Midbrain (tissue), 1 donor: ENCODE measurements at regions not wholly inside any gene's neighbourhood (a gene's known extent, or its start where the extent isn't known, plus 50 kb on each side); places are given as distances from the start of the nearest gene placed in this dataset.

Experiments
- DNase-seq: peaks from one replicate; lab custom pipeline; 2025; lab: John Stamatoyannopoulos, UW

DNA sequence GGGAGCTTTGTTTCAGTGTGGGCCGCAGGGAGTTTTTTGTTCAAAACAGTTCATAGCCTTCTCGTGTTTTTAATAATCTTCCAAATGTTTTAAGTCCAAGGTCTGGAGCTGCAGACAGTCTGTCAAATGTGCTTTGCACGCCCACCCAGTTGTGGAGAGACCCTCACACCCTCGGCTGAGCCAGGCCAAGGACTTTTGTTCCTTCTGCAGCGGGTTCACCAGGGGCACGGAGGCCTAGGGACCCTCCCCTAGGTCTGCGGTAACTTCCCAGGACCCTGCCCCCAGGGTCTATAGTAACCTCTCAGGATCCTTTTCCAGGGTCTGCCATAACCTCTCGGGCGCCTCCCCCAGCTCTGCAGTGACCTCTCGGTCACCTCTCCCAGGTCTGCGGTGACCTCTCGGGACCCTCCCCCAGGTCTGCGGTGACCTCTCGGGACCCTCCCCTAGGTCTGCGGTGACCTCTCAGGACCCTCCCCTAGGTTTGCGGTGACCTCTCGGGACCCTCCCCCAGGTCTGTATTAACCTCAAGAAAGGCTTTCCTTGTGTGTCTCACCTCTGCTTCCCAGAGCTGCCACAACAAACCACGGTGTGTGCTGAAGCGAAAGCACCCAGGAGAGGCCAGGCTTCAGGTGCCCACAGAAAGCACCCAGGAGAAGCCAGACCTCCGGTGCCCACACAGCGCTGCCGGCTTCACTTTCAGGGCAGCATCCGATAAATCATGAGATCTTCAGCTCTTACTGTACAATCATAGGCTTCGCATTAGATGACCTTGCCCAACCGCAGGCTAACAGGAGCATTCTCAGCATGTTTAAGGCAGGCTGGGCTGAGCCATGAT is 301.9 kb upstream of the SALL3 start:
- DNase-seq, result no peak

DNA sequence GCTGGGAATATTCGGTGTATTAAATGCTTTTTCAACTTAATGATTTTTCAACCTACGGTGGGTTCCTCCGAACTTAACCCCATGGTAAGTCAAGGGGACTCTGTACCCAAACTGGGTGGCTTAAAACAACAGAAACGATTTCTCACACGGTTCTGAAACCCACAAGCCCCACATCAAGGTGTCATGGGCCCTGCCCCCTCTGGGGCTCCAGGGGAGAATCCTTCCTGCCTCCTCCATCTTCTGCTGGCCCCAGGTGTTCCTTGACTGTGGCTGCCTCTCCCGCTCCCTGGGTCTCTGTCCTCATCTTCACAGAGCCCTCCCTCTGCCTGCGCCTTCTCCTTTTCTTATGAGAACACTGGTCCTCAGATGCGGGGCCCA is 301.3 kb upstream of the SALL3 start:
- no peak for DNase-seq

DNA sequence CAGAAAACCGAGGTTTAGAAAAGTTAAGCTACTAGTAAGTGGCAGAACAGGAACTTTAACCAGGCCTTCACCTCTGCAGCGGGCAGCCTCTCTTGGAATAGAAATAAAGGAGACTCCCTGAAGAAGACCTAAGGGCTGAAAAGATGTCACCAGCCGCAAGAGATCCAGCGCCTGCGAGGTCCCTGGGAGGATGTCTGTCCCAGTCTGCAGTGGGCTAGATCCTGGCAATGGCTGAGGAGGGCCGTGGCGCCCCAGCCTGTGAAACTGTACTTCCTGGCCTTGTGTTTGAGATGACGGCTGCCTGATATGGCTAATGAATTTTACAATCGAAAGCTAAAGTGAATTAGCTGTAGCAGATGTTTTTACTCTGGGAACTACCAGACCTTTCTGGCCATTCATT is 300.6 kb upstream of the SALL3 start:
- DNase-seq, result no peak

DNA sequence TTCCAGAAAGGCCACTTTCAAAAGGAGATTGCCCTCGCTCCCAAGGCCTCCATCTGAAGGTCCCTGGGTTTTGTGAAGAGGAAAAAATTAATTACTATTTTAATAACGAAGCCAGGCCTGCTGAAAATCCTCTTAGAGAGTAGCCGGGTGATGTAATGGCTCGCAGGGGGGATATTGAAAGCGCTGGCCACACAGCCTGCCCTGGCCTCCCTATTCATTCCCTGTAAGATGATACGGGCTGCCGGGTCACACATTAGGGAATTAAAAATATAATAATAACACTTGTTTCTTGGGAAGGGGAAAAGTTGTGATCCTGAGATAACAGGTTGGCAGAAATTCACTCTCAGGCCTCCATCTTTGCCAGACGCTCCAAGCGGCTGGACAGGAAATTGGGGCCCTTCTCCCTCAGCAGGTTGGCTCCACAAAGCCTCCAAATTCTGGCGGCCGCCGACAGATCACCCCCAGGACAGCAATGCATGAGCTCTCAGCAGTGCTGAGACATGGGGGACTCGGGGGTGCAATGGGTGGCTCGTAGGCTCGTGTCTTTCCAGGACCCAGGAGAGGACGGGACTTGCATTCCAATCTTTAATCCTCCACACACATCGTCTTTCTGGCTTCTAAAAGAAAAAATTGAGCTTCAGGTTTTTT is 299.9 kb upstream of the SALL3 start:
- DNase-seq, result no peak

DNA sequence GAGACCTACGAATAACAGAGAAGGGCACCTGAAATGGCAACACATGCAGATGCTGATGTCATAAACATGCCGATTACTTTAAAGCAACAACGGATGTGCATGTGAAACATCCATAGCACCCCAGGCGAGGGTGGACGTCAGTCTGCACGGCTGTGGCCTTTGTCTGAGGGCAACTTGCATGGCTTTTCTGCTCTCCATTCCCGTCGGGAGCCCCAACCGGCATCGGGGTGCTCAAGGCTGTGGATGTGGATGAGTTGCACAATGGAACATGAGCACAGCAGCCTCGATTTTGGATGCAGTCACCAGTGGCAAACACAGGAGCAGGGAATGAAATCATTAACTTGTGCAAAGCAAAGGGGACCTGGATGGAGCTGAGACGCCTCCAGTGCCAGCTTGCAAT is 298.2 kb upstream of the SALL3 start:
- no peak for DNase-seq

DNA sequence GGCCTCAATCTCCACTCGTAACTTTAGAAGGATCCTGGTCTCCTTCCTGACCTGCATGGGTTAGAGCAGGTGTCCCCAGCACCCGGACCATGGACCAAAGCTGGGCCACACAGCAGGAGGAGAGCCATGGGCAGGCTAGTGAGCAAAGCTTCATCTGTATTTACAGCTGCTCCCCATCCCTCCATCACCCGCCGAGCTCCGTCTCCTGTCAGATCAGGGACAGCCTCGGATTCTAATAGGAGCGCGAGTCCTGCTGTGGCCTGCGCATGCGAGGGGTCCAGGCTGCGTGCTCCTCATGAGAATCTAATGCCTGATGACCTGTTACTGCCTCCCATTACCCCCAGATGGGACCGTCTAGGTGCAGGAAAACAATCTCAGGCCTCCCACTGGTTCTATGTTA is 297.7 kb upstream of the SALL3 start:
- no peak for DNase-seq

DNA sequence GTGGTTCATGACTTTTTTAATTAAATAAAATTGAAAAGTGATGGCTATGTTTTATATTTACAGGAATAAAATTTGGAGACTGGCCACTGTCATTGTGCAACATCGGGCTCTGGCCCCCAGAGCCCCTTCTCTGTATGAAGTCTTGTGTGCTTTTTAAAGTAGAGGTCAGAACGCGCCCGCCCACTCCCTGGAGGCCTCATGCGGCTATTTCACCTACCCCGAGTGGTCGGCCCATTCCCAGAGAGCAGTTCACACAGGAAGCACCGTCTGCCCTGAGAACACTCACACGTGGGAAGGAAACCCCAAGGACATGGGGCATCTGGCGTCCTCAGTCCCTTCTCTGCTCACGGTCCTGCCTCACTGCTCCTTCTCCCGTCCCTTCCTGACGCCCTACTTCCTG is 296.9 kb upstream of the SALL3 start:
- no peak for DNase-seq

DNA sequence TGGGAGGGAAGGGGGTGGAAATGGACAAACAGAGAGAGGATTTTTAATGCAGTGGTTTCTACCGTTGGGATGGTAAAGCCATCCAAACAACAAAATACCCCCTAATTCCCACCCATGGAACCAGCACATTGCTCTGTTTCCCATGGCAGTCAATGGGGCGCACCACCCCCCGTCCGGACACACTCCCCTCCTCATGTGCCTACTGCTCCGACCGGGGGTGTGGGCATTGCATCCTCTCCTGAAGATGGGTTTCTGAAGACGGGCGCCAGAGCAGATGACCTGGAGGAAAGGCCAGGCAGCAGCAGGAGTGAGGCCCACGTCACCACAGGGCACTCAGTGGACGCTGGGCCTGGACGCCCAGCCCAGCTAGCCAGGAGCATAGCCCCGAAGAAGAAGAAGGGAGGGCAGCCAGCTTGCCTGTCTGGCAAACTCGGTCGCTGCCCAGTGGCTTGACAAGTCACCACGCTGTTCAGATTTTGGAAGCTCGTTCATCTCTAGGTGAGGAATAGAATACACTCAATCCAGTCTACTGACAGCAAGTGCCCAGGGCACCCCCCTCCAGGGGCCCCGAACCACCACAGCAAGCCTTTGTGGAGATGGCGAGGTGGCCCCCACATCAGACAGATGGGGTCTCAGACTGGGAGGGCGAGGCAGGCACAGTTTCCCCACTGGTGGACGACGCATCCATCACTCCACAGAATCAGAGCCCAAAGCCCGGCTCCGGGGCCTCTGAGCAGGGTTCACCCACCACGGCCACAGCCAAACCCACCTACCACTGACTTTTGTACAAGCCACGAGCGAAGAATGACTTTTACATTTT is 296.2 kb upstream of the SALL3 start:
- DNase-seq, result no peak

DNA sequence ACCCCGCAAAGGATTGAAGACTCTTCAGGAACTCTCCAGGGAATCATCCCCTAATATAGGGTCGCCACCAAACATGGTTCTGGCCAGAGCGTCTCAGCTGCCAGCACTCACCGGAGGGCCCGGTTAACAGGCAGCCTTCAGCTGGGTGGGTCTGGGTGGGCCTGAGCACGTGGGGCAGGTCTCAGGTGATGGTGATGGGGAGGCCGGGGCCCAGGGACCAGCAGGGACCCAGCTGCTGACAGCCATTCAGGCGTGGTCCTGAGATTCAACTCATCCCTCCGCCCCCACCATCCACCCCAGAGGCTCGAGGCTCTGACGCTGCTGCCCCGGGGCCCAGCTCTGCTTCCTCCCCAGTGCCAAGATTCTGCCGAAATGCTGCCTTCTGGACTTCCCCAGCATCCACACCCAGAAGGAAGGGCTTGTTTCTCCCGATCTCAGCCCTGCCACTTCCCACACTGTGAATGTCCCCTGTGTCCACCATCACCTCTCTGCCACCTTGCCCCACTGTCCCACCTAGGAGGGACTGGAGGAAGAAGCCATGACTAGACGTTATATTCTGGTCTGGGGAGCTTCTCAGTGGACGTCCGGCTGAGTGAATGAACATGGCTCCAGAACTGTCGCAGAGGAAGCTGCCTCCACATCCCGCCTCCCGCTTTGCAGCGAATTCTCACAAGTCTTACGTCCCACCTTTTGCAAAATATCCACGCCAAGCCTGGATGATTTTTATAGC is 294.2 kb upstream of the SALL3 start:
- DNase-seq, result no peak

DNA sequence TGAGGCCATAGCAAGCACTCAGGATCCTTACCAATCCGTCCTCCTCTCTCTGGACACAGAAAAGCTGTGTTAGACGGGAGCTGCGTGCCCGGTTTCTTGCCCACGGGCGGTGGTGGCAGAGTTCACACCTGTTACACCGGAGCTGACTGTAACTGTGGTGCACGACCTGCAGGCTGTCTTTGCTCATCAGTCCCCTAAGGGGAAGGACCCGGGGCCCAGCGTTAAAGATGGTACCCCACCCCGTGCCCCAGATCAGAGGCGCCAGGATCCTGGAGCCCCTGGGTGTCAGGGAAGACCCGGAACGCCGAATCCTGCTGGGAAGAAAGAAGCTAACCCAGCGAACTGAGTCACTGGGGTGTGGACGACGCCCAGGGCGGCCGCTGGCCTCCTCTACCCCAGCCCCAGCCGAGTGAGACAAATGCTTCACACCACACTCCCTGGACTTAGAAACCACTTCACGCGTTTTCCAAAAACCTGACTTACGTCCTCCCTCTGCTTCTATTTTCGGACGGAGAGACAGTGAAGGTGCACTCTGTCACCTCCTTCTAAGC is 293.6 kb upstream of the SALL3 start:
- DNase-seq, result no peak

DNA sequence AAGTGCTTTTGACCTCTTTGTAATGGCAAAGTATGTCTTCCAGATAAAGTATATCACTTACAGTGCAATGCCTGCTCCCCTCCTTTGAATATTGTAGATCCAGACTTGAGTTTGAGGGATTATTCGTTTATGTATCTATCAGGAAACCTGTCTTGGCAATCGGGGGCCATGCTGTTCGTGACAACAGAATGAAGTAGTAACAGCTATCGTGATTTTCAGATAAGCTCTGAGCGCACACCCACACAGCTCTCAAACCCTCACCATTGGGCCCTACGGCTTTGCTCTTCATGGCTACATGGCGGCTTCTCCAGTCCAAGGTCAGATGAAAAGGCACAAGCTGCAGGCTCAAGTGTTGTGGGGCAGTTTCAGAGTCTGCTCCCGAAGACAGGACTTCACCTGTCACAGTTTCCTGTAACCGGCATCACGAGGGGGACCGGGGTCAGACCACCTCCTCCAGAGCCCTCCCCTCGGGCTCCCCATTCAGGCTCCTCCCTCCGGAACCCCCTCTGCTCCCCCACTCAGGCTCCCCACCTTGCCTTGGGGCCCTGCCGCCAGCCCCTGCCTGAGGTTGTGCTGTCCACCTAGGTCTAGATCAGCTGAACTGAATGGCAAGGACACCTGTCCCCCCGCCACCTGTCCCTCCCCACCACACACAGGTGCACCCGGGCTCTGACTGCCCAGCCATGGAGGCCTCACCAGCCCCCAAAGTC is 292.5 kb upstream of the SALL3 start:
- DNase-seq, result no peak

DNA sequence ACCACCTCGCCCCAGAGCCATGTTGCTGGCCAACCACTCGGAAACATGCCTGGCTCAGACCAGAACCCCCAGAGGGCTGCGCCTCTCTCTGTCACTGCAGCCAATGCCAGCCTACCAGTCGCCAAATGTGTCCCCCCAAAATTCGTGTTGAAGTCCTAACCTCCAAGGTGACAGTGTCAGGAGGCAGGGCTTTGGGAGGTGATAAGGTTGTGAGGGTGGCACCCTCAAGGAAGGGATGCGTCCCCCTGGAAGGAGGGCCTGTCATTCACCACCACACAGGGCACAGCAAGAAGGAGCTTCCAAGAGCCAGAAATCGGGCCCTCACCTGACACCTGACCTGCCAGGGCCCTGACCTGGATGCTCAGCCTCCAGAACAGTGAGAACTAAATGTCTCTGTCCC is 291.9 kb upstream of the SALL3 start:
- no peak for DNase-seq

DNA sequence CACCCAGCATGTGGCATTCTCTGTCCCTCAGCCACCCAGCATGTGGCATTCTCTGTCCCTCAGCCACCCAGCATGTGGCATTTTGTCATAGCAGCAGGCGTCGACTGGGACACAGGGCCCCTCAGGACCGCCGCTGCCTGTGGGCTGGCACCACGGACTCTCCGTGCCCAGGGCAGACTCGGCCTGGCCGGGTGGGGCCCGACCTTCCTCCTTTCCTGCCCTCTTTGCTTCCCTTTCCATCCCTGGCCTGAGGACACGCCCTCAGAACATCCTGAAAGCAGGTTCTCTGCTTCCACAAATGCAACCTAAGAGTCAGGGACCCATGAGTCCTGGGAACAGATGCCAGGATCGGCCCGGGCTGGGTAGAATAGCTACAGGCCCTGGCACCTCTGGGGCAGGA is 291.4 kb upstream of the SALL3 start:
- DNase-seq, result no peak

DNA sequence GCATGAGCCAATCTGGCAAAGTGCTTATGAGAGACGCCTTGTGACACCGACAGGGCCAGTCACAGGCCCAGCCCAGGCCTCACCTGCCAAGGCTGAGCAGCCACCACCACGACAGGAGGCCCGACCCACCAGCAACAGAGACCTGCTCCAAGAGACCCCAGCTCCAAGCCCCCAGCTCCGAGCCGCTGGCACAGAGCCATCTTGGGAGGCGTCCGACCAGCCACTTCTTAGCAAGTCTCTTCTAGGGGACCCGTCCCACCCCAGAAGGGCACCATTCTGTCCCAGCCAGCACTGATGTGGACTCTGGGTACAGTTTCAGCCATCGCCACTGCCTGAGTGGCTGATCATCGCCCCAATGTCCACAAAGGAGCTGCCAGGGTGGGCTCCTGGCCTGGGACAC is 290.7 kb upstream of the SALL3 start:
- no peak for DNase-seq

DNA sequence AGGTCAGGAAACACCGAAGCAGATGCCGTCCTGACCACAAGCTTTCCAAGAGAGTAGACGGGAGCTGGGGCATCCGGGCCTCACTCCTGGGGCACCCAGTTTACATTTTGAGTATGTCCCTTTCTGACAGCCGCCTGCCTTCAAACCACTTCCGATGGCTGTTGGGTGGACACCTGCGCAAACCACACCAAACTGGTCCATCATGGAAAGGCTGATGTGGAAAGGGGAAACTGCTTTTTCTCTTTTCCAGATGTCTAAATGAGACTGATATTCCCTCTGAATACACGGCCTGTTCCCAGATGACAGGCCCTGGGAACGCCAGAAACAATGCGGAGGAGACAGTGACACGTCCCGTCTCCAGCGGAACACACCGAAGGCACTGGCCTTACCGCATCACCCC is 290.0 kb upstream of the SALL3 start:
- DNase-seq, result no peak

DNA sequence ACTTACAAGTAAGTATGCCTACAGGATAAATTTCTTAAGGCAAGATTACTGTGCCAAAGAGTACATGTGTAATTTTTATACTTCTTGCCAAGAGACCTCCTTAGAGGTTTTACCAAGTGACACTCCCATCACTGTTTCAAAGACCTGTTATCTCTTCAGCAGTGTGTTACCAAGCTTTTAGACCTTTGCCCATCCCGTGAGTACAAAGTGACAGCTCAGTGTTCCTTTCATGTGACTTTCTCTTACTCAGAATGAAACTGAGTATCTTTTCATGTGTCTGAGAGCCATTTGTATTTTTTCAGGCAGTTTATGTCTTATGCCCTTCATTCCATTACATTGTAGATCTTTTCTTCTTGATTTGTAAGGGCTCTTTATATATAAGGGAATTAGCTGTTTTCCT is 287.5 kb upstream of the SALL3 start:
- DNase-seq, result no peak

DNA sequence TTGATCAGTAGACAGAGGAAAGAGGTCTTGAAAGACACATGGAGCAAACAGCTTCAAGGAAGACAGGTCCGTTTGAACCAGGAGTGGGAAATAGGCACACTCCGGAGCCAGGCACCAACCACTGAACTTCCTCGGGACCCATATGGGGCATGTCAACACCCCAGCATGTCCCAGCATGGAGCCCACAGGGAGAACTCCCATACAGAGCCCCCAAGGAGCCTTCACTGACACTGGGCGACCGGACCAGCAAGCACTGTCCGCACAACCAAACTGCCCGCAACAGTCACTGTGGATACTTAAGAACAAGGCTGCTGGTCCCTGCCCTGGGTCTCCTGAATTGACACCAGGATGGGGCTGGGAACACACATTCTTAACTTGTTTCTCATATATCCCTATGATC is 286.2 kb upstream of the SALL3 start:
- DNase-seq, result no peak

DNA sequence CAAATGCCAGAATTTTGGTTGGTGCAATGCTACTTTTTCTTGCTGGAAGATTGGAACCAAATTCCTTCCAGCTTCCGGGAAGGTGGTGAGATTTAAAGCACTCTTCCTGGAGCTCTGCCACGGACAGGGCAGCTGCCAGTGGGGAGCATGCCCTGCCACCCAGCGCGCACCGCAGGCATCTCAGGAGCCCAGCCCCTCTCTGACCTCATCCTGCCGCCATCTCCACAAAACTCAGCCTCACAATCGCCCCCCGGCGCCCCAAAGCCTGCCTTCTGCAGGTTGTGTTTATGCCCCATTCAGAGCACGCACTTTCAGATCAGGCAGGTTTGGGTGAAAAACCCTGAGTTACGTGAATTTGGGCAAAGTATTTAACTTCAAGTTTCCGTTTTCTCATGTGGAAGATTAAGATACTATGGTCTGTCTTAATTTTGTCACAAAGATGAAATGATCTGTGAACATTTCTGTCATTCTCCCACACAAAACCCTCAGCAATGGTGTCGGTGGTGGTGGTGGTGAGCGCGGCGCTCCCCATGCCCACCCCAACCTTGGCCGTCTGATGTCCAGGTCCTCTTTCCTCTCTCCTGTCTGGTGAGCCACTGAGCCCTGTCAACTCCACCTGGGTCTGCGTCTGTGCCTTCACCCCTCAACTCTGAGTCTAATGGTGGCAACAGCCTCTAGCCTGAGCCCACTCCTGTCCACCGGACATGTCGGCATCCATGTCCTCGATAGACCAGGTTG is 282.8 kb upstream of the SALL3 start:
- DNase-seq, result no peak

DNA sequence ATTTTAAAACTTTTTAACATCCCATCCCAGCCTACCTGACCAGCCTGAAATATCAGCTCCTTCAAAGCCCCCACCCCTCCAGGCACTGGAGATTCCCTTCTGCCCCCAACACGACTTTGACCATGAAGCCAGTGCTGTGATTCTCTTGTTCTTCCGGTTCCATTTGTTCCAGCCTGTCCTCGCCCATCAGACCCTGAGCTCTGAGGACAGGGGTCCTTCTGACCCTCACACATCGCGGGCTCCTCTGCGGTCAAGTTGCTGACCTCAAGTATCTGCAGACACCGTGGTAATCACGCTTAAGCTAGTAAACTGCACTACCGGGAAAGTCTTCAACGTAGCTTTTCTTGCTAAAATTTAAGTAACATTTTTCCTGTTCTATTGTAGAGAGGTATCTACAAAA is 282.2 kb upstream of the SALL3 start:
- no peak for DNase-seq

DNA sequence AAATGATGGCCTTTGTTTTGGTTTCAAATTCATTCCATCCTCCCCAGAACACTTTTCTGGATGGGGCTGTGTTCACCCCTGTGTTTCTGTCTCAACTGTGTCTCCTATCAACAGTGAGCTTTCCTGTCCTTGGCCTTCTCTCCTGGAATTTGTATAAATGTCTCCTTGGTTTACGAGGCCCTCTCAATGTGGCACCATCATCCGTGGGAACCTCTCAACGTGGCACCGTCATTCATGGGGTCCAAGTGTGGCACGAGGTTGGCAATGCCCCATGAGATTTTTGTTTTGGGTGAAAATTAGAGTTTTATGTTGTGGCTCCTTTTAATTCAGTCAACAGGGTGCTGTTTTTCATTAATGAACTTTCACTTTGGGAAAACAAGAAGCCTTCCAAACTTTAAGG is 280.7 kb upstream of the SALL3 start:
- no peak for DNase-seq

DNA sequence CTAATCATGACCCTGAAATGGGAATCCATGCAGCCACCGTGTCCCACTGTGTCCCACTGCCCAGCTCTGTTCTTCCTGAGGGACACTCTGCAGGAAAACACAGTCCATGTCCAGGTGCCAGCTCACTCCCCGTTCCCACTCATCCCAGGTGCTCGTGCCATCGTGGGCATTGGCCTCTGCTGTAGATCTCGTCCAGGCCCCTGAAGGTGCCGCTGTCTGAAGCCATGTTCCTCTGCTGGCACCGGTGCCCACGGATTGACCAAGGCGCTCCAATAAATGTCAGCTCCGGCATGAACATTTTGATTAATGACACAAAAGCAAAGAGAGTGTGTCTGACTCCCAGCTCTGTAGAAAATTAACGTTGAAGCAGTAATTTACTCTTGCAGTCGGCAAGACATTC is 280.1 kb upstream of the SALL3 start:
- DNase-seq, result no peak
